GM12878 (cell line): ENCODE measurements at regions not wholly inside any gene's neighbourhood (a gene's known extent, or its start where the extent isn't known, plus 50 kb on each side); places are given as distances from the start of the nearest gene placed in this dataset.

ENCODE experiments used
- ATAC-seq: fragments of 200-7000 bp; cut with Tn5 transposase; 3 replicates; pipeline ENCODE4 v1.9.1; 2020; ENCODE audit warnings: mild to moderate bottlenecking, moderate library complexity
- BruUV-seq: library from RNA; stranded (reverse); fragments of 400-500 nt; replicated peaks from 2 replicates; lab custom pipeline; 2021; lab: Mats Ljungman, UMichigan
- CTCF ChIA-PET: fragments of 300-600 bp; sonication (Branson Sonifier 250); formaldehyde crosslinking; extraction: SDS; loops from one replicate; lab custom pipeline; 2021; ENCODE audit warnings: inconsistent platforms; lab: Yijun Ruan, JAX
- POLR2A ChIA-PET: fragments of 350-600 bp; formaldehyde crosslinking; extraction: SDS; loops from one replicate; lab custom pipeline; 2021; ENCODE audit warnings: inconsistent platforms; lab: Charles Lee
- RAD21 ChIA-PET: fragments of 300-600 bp; sonication (Branson Sonifier 250); formaldehyde crosslinking; loops from one replicate; lab custom pipeline; 2023; ENCODE audit warnings: antibody characterized with exemption; ENCODE audit not compliant: unreplicated experiment; lab: Charles Lee
- SMC1A ChIA-PET: fragments of 300-600 bp; sonication (Branson Sonifier 250); formaldehyde crosslinking; loops from one replicate; lab custom pipeline; 2023; ENCODE audit not compliant: unreplicated experiment, uncharacterized antibody; lab: Charles Lee
- DNase-seq: peaks from one replicate; pipeline ENCODE4 v3.0.0-alpha.2; 2011; ENCODE audit warnings: low read depth, low spot score
- FAIRE-seq: peaks from 3 replicates; lab custom pipeline; 2011; peaks lifted over from hg19 to GRCh38; lab: Jason Lieb, UNC
- H2AFZ ChIP-seq: 2 replicates; pipeline ENCODE4 v1.6.0; 2011; ENCODE audit warnings: low read depth, low read length, control low read depth; ENCODE audit not compliant: control insufficient read depth
- H3K27ac ChIP-seq: 2 replicates; pipeline ENCODE4 v1.5.1; 2011; ENCODE audit warnings: control low read depth; ENCODE audit not compliant: control insufficient read depth, insufficient read depth
- H3K27me3 ChIP-seq, 2 experiments: replicated peaks in 1 of 2; 2 replicates each; pipeline versions ENCODE4 v1.6.0 to v1.6.1; 2011; ENCODE audit warnings: low read length in 1 of 2; ENCODE audit not compliant: control insufficient read depth in 2 of 2, insufficient read depth in 2 of 2
- H3K36me3 ChIP-seq, 2 experiments: 2 replicates each; pipeline ENCODE4 v1.5.1; 2011; ENCODE audit warnings: low read length in 1 of 2; ENCODE audit not compliant: control insufficient read depth in 2 of 2, insufficient read depth in 2 of 2
- H3K4me1 ChIP-seq: 2 replicates; pipeline ENCODE4 v1.6.1; 2011; ENCODE audit warnings: mild to moderate bottlenecking, low read length, moderate library complexity, mixed read lengths; ENCODE audit not compliant: control insufficient read depth, insufficient read depth
- H3K4me2 ChIP-seq: 2 replicates; pipeline ENCODE4 v1.6.0; 2011; ENCODE audit warnings: control low read depth; ENCODE audit not compliant: control insufficient read depth, insufficient read depth
- H3K4me3 ChIP-seq: fragments of 200-600 bp; sonication (generic); 2 replicates; pipeline ENCODE4 v1.5.1; 2016
- H3K79me2 ChIP-seq: 2 replicates; pipeline ENCODE4 v1.6.0; 2011; ENCODE audit warnings: low read length; ENCODE audit not compliant: control insufficient read depth, insufficient read depth
- H3K9ac ChIP-seq: 2 replicates; pipeline ENCODE4 v1.8.0; 2011; ENCODE audit warnings: low read length, control low read depth, mixed read lengths; ENCODE audit not compliant: control insufficient read depth, insufficient read depth
- H3K9me3 ChIP-seq: replicated peaks from 3 replicates; pipeline ENCODE4 v1.5.1; 2011; ENCODE audit warnings: mild to moderate bottlenecking, low read length; ENCODE audit not compliant: control insufficient read depth, insufficient read depth
- H4K20me1 ChIP-seq: 2 replicates; pipeline ENCODE4 v1.6.0; 2011; ENCODE audit not compliant: control insufficient read depth, insufficient read depth
- ATF2 ChIP-seq: IDR thresholded peaks from 2 replicates; pipeline ENCODE4 v1.6.1; 2012; ENCODE audit warnings: low read length, inconsistent platforms
- ATF3 ChIP-seq: IDR thresholded peaks from 2 replicates; pipeline ENCODE4 v1.6.1; 2011; ENCODE audit warnings: low read depth, mild to moderate bottlenecking, low read length, moderate library complexity, borderline replicate concordance; ENCODE audit errors: extremely low read depth
- HDAC2 ChIP-seq: fragments of 200-600 bp; sonication (generic); IDR thresholded peaks from 2 replicates; pipeline ENCODE4 v1.6.1; 2017
- IRF4 ChIP-seq: IDR thresholded peaks from 2 replicates; pipeline ENCODE4 v1.6.1; 2011; ENCODE audit warnings: low read depth, low read length
- PAX8 ChIP-seq: fragments of 450-650 bp; IDR thresholded peaks from 2 replicates; pipeline ENCODE4 v1.6.1; 2017; ENCODE audit warnings: mild to moderate bottlenecking, moderate library complexity
- YBX1 ChIP-seq: fragments of 450-650 bp; IDR thresholded peaks from 2 replicates; pipeline ENCODE4 v1.6.1; 2016; ENCODE audit warnings: antibody characterized with exemption
- WGBS: methylation state at CpG from one replicate; pipeline ENCODE4 v1.1.6; 2016; ENCODE audit warnings: low lambda C conversion rate; ENCODE audit not compliant: insufficient replicate concordance, insufficient coverage; ENCODE audit errors: missing lambda C conversion rate; 5-methylcytosine and 5-hydroxymethylcytosine counted together
- in situ Hi-C: fragments of 300-500 bp; cut with MboI; formaldehyde crosslinking; loops from 9 replicates; pipeline ENCODE4 v1.14.3; 2018; ENCODE audit warnings: mixed read lengths
- intact Hi-C: fragments of 100-400 bp; cut with micrococcal nuclease; formaldehyde crosslinking; loops from one replicate; pipeline ENCODE4 v1.14.2; 2022; ENCODE audit not compliant: unreplicated experiment

GRCh38 chr20:50348096-50348495, 157.5 kb downstream of the CEBPB start:
- no peaks in the 10 kb centered on the region for H3K79me2 ChIP-seq
- peaks cover 18% of the 10 kb centered on the region for H3K4me1 ChIP-seq
- no peak for DNase-seq
- H3K4me3 ChIP-seq = no peak overlapping the region
- no peak overlapping the region for H3K27ac ChIP-seq
- H3K27me3 ChIP-seq = no peaks in the 10 kb centered on the region
- ChIA-PET CTCF (no interaction called here), SMC1A (interaction anchor here (1.6 to 2.0 kb wide), 2 partner anchors 9 to 108 kb away, joined by 4 to 6 read pairs; no protein-coding TSS in a partner anchor), POLR2A (interaction anchor here (1.4 kb wide), 1 partner anchor 9 kb away, joined by 4 read pairs; no protein-coding TSS in a partner anchor), RAD21 (interaction anchor here (2.2 kb wide), 1 partner anchor 10 kb away, joined by 16 read pairs; no protein-coding TSS in a partner anchor)
- no peaks in the 10 kb centered on the region for H3K9me3 ChIP-seq
- BruUV-seq = no TSS peak
- in situ Hi-C loops = no loop called here
- no peak overlapping the region for H3K4me2 ChIP-seq
- no peak for TF ChIP-seq ATF2
- TF ChIP-seq YBX1 = no peak
- no peak for TF ChIP-seq ATF3
- no peak for TF ChIP-seq IRF4
- TF ChIP-seq HDAC2 = no peak
- TF ChIP-seq PAX8 = no peak
- no peaks in the 10 kb centered on the region for H3K36me3 ChIP-seq
- H3K9ac ChIP-seq = no peak overlapping the region
- ATAC-seq = no peak
- WGBS = 83% methylated on average over 6 of the region's 6 CpGs
- intact Hi-C loops = no loop called here
- no peaks in the 10 kb centered on the region for H4K20me1 ChIP-seq
- no peak for FAIRE-seq
- H2AFZ ChIP-seq = no peak overlapping the region
